Frontal cortex (tissue), 3 donors: ENCODE measurements at regions not wholly inside any gene's neighbourhood (a gene's known extent, or its start where the extent isn't known, plus 50 kb on each side); places are given as distances from the start of the nearest gene placed in this dataset.

Experiments
- DNase-seq, 2 donors: peaks; one replicate each; pipeline ENCODE4 v3.0.0; 2012; ENCODE audit warnings: low spot score in 2 of 2
- FAIRE-seq: peaks from 2 replicates; lab custom pipeline; 2012; peaks lifted over from hg19 to GRCh38; lab: Jason Lieb, UNC
- donor health status: control.
- donor health status: control.
- donor health status: control.

GRCh38 chr4:29151584-29151983, 1568.6 kb upstream of the PCDH7 start:
- DNase-seq (no peak), FAIRE-seq (no peak)

DNA sequence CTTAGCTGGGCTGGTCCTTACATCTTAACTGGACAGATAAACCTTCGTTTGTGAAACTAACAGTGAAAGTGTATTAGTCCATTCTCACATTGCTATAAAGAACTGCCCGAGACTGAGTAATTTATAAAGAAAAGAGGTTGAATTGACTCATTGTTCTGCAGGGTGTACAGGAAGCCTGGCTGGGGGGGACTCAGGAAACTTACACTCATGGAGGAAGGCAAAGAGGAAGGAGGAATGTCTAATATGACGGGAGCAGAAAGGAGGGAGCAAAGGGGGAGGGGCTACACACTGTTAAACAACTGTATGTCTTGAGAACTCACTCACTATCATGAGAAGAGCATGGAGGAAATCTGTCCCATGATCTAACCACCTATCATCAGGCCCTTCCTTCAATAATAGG, 1566.5 kb upstream of the PCDH7 start:
- DNase-seq (no peak), FAIRE-seq (no peak)

- FAIRE-seq (no peak), DNase-seq (no peak)
These were observed 1544.9 kb upstream of the PCDH7 start for GRCh38 chr4:29175291-29175690.

GRCh38 chr4:29199025-29199424, 1521.1 kb upstream of the PCDH7 start:
- peak; percentile 96 for FAIRE-seq
- no peak for DNase-seq

GRCh38 chr4:29199485-29199884, 1520.7 kb upstream of the PCDH7 start:
- DNase-seq (no peak), FAIRE-seq (no peak)

- FAIRE-seq (no peak), DNase-seq (no peak)
These were observed 1507.1 kb upstream of the PCDH7 start for GRCh38 chr4:29213020-29213419.

DNA sequence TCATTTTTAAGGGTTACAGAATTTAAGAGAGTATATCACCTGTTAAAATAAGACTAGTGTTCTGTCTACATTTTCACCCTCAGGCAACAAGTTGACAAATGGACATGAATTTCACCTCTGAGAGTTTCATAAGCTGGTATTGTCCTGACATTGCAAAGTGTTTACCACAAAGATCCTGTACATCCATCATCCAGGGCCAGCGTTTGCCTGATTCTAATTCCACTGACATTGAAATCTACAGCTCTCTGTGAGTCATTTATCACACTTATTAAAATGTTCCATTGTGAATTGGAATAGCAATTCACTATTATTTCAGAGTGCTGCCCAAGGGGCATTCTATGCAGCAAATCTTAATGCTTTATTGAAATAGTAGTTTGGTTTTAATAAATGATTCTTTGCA, 1499.4 kb upstream of the PCDH7 start:
- no peak for DNase-seq
- FAIRE-seq, result no peak

GRCh38 chr4:29224911-29225310, 1495.3 kb upstream of the PCDH7 start:
- DNase-seq (no peak), FAIRE-seq (no peak)

GRCh38 chr4:29240641-29241040, 1479.5 kb upstream of the PCDH7 start:
- peak; percentile 98 for FAIRE-seq
- no peak for DNase-seq

GRCh38 chr4:29243054-29243453, 1477.1 kb upstream of the PCDH7 start:
- DNase-seq (no peak), FAIRE-seq (no peak)

DNA sequence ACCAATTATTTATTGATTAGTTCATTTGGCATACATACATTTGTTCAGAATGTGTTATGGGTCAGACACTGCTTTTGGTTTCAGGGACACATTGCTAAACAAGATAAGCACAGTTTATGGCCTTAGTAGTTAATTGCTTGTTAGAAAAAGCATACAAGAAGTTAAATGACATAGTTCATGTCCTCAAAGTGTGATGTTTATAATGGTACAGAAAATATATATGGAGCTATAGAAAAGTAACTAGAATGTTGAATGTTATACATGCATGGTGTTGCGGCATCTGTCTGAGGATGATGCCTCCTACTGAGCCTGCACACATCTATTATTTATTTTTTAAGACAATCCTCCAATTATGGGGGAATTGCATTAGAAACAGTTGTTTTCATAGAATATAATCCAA, 1476.3 kb upstream of the PCDH7 start:
- no peak for DNase-seq
- FAIRE-seq, result no peak

DNA sequence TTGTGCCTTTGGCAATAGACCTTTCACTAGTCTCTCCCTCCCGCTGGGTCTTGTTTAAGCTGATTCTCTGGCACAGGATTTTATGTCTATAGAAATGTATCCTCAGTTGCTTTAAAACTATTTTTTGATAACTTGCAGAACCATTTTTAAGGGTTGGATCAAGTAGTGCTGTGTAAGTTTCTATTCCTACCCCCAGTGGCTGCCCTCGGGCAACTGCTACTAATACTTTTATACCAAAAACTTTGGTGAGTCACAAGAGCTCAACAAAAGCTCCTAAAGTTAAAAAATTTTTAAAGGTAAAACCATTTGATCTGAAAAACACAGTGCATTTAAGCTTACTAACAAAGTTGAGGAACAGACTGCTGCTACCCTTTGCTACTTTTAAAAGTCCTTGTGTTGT, 1460.6 kb upstream of the PCDH7 start:
- no peak for DNase-seq
- no peak for FAIRE-seq

- DNase-seq (no peak), FAIRE-seq (no peak)
These were observed 1457.2 kb upstream of the PCDH7 start for GRCh38 chr4:29262986-29263385.

DNA sequence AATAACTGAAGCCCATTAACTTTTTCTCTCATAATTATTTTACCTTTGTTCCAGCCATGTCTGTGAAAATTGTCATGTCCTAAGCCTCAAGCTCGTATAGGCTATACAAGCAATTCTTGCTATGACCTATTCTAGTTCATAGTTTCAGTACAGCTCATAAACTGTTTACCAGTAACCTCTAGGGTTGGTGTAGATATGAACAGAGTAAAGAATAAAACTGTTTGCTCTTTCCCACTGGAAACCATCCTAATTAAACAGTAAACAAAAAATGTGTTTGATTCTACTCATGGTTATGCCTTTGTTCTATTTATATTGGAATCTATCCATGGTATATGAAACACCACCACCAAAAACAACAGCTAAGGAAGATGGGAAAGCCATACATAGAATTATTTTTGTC, 1444.0 kb upstream of the PCDH7 start:
- no peak for FAIRE-seq

DNA sequence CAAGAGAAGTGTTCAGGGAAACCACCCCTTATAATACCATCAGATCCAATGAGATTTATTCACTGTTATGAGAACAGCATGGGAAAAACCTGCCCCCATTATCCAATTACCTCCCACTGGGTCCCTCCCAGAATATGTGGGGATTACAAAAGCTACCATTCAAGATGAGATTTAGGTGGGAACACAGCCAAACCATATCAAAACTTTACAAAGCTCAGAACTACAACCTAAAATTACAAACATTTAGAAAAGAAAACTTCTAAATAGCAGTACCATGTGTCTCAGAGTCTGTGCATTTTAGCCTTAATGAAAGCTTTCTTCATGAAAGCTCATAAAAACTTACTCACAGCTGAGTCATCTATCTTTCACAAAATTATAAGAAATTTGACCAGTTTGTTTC, 1442.8 kb upstream of the PCDH7 start:
- no peak for FAIRE-seq

More for the DNA sequence above, 1444.0 kb upstream of the PCDH7 start:
- DNase-seq, result no peak

DNA sequence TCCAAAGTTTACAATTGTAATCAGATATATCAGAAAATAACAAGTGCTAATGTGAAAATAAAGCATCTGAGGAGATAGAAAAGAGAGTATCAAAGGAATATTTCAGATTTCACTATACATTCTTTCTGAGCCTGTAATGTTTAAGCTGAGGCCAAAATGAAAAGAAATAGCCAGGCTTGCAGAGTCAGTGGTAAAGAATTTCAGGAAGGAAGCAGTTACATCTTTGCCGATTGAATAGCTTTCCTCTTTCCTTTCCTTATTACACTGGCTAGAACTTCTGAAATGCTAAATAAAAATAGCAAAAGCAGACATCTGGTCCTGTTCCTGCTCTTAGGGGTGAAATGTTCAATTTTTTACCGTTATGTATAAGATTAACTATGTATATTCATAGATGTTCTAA, 1441.6 kb upstream of the PCDH7 start:
- DNase-seq (no peak), FAIRE-seq (no peak)

More for the DNA sequence above, 1442.8 kb upstream of the PCDH7 start:
- DNase-seq, result no peak

DNA sequence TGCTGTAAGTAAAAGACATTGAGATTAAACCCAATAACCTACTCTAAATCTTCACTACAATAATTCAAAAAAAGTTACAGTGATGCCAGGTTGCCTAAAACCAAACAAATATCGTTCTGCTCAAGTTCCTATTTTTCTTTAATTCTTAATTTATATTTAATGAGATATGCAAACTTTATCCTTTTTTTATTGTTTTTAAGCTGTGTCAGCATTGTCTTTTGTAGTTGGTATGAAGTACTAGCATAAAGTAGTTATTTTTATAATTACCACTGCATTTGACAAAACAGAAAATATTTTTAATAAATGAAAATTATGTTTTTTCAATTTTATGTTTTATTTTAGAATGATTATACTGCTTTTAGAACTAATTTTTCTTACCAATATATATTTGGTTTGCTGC, 1431.1 kb upstream of the PCDH7 start:
- DNase-seq (no peak), FAIRE-seq (peak; percentile 64)

DNA sequence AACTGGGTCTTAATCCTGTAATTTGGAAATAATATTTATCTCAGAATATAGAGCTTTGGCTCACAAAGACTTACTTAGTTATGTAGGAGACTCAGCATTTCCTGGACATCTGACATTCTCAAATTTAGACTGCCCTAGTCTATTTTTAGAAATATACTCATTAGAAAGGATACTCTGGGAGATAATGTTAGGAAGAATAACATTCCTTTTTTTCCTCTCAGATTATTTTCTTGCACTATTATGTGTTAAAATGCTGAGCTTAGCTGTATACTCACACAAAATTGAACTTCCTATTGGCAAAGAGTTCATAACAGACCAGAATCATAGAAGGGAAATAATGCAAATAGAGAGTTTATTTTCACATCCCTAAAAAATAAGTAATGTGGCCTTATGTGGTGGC, 1424.9 kb upstream of the PCDH7 start:
- DNase-seq (no peak), FAIRE-seq (no peak)

DNA sequence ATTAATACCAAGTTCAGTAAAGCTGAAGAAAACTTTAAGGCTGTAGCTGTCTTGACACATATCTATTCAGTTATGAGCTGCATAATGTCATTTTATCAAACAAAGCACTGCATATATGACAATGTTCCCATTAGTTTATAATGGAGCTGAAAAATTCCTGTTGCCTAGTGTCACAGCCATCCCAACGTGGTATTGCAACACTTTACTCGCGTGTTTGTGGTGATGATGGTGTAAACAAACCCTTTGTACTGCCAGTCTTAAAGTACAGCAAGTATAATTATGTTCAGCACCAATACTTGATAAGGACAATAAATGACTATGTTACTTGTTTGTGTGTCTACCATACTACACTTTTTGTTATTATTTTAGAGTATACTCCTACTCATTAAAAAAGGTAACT, 1415.6 kb upstream of the PCDH7 start:
- no peak for DNase-seq

DNA sequence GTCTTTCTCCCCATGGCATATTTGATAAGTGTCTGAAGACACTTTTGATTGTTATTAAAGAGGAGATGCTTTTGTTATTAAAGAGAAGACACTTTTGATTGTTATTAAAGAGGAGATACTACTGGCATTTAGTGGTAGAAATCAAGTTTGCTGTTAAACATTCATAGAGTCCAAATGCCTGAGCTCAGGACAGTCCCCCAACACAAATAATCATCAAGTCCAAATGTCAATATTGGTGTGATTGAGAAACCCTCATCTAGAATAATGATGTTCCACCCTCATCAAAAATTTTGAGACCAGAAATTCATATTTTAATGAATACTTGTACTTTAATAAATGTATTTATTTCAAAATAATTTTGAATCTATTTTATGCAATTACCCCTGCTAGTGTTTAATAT, 1412.9 kb upstream of the PCDH7 start:
- no peak for FAIRE-seq
- DNase-seq, result no peak

More for the DNA sequence above, 1415.6 kb upstream of the PCDH7 start:
- FAIRE-seq, result no peak

- no peak for DNase-seq
These were observed 1412.4 kb upstream of the PCDH7 start for GRCh38 chr4:29307755-29308154.

GRCh38 chr4:29309050-29309449, 1411.1 kb upstream of the PCDH7 start:
- DNase-seq (no peak), FAIRE-seq (no peak)

More at GRCh38 chr4:29307755-29308154, 1412.4 kb upstream of the PCDH7 start:
- no peak for FAIRE-seq

DNA sequence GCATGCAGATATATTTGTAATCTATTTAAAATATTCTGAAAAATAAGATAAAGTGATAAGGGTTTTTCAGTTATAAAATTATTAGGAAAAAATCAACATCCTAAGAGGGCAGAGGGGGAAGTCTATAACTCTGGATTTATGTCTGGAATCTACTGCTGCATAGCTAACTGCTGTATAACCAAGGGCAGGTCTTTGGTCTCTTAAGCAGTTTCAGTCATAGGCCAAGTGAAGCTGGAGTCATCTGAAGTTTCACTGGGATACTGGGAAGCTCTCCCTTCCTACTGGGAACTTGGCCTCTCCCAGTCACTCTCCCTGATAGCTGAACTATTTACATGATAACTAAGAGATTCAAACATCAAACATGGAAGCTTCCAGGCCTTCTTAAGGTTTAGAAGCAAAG, 1409.9 kb upstream of the PCDH7 start:
- no peak for FAIRE-seq
- DNase-seq, result no peak
